Lower leg skin (tissue), 4 donors: ENCODE measurements at regions not wholly inside any gene's neighbourhood (a gene's known extent, or its start where the extent isn't known, plus 50 kb on each side); places are given as distances from the start of the nearest gene placed in this dataset.

Experiments
- DNase-seq, 2 donors: peaks; one replicate each; pipeline ENCODE4 v3.0.0-alpha.2; 2019; ENCODE audit warnings: low spot score in 2 of 2
- H3K4me3 ChIP-seq: fragments of 200-600 bp; sonication (generic); 2 replicates; pipeline ENCODE4 v1.5.1; 2017; ENCODE audit warnings: mild to moderate bottlenecking, low read depth; ENCODE audit not compliant: poor library complexity, severe bottlenecking
- CTCF ChIP-seq, 3 donors: fragments of 450-650 bp; IDR thresholded peaks; one replicate each; pipeline ENCODE4 v1.5.1; 2016; ENCODE audit warnings: antibody characterized with exemption in 3 of 3, mild to moderate bottlenecking in 3 of 3, moderate library complexity in 2 of 3
- POLR2A ChIP-seq, 2 donors: fragments of 450-650 bp; IDR thresholded peaks; one replicate each; pipeline ENCODE4 v1.6.1; 2016 to 2017; ENCODE audit warnings: antibody characterized with exemption in 2 of 2, mild to moderate bottlenecking in 1 of 2, moderate library complexity in 1 of 2
- WGBS, 2 donors: methylation state at CpG; one replicate each; pipeline ENCODE4 v1.1.5; 2018; 5-methylcytosine and 5-hydroxymethylcytosine counted together
- intact Hi-C: fragments of 100-400 bp; cut with DNase I; formaldehyde crosslinking; loops from one replicate; pipeline ENCODE4 v1.15.0; 2023; ENCODE audit warnings: low total_unique reads

- TF ChIP-seq POLR2A (IDR thresholded peaks at IDR 0.05) (no peak), CTCF (IDR thresholded peaks at IDR 0.05) (no peak)
- intact Hi-C loops, result no loop called here
- no peak for DNase-seq
- no peak overlapping the region for H3K4me3 ChIP-seq
- WGBS, 2 donors, result 81 to 89% methylated on average over 1 of the region's 1 CpG
These were observed 308.5 kb downstream of the ADCYAP1 start for GRCh38 chr18:1213126-1213525.

GRCh38 chr18:1222880-1223279 lies 318.2 kb downstream of the ADCYAP1 start:
- TF ChIP-seq POLR2A (IDR thresholded peaks at IDR 0.05), result no peak
- no peak for TF ChIP-seq CTCF (IDR thresholded peaks at IDR 0.05)
- 78 to 82% methylated on average over 2 of the region's 2 CpGs for WGBS, 2 donors
- intact Hi-C loops, result no loop called here
- H3K4me3 ChIP-seq, result no peak overlapping the region
- DNase-seq, result no peak

- DNase-seq, result no peak
- no peak for TF ChIP-seq POLR2A (IDR thresholded peaks at IDR 0.05)
- no peak for TF ChIP-seq CTCF (IDR thresholded peaks at IDR 0.05)
- no peak overlapping the region for H3K4me3 ChIP-seq
- WGBS, 2 donors, result 69 to 70% methylated on average over 4 of the region's 4 CpGs
- intact Hi-C loops, result no loop called here
These were observed 322.4 kb downstream of the ADCYAP1 start for GRCh38 chr18:1227025-1227424.

- no peak overlapping the region for H3K4me3 ChIP-seq
- DNase-seq, result no peak
- no peak for TF ChIP-seq POLR2A (IDR thresholded peaks at IDR 0.05)
- TF ChIP-seq CTCF (IDR thresholded peaks at IDR 0.05), result no peak
- intact Hi-C loops, result no loop called here
- 72 to 79% methylated on average over 2 of the region's 2 CpGs for WGBS, 2 donors
These were observed 325.0 kb downstream of the ADCYAP1 start for GRCh38 chr18:1229634-1230033.

- DNase-seq, result no peak
- no peak overlapping the region for H3K4me3 ChIP-seq
- TF ChIP-seq POLR2A (IDR thresholded peaks at IDR 0.05) (no peak), CTCF (IDR thresholded peaks at IDR 0.05) (no peak)
- intact Hi-C loops, result no loop called here
These were observed 328.2 kb downstream of the ADCYAP1 start for GRCh38 chr18:1232867-1233266.

GRCh38 chr18:1240701-1241100 lies 336.0 kb downstream of the ADCYAP1 start:
- H3K4me3 ChIP-seq, result no peak overlapping the region
- no peak for DNase-seq
- TF ChIP-seq POLR2A (IDR thresholded peaks at IDR 0.05) (no peak), CTCF (IDR thresholded peaks at IDR 0.05) (no peak)
- intact Hi-C loops, result no loop called here
- 73 to 74% methylated on average over 4 of the region's 4 CpGs for WGBS, 2 donors
